ENCODE measurements at regions not wholly inside any gene's neighbourhood (a gene's known extent, or its start where the extent isn't known, plus 50 kb on each side); places are given as distances from the start of the nearest gene placed in this dataset.

DNA sequence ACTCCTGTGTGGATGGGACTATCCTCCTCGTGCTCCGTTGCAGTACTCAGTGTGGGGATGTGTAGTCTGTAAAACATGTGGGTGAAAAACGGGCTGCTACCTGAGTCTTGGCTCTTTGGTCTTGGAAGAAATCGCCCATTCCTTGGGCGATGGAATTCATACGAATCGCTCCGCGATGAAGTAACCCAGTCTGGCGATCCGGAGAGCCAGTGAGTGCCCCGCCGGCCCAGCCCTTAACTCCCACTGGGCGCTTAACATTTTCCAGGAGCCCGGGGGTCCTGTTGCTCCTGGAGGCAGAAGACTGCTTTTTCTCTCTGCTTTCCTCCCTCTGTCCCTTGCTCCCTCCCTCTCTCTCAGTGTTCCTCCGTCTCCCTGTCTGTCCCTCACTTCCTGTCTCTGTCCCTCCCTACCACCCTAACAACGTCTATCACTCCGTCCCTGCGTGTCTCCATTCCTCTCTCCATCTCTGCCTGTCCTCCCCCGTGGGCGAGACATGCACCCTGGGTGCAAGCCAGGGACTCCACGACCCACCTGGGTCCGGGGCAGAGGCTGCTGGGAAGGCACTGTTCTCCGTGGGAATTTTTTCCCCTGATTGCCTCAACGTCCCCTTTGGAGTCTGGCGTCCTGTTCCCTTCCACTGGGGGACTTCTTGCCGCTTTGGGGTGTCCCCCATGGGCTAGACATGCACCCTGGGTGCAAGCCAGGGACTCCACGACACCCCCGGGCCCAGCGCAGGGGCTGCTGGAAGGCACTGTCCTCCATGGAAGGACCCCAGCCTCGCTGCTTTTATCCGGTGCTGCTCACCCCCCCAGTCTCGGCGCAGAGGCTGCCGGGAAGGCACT is 188.6 kb downstream of the ALG10 start:
- DNase-seq (ENCODE audit: low spot score): no peak
- in situ Hi-C loops (cut with MboI; ENCODE audit: low sequenced_read_pairs, unreplicated experiment): loop anchor here (10.0 kb wide), 1 partner anchor 86 kb away; no protein-coding TSS in a partner anchor
- TF ChIP-seq, protein P1, sequence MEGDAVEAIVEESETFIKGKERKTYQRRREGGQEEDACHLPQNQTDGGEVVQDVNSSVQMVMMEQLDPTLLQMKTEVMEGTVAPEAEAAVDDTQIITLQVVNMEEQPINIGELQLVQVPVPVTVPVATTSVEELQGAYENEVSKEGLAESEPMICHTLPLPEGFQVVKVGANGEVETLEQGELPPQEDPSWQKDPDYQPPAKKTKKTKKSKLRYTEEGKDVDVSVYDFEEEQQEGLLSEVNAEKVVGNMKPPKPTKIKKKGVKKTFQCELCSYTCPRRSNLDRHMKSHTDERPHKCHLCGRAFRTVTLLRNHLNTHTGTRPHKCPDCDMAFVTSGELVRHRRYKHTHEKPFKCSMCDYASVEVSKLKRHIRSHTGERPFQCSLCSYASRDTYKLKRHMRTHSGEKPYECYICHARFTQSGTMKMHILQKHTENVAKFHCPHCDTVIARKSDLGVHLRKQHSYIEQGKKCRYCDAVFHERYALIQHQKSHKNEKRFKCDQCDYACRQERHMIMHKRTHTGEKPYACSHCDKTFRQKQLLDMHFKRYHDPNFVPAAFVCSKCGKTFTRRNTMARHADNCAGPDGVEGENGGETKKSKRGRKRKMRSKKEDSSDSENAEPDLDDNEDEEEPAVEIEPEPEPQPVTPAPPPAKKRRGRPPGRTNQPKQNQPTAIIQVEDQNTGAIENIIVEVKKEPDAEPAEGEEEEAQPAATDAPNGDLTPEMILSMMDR (IDR thresholded peaks at IDR 0.05; ENCODE audit: borderline replicate concordance, control extremely low read depth, extremely low read depth, insufficient read depth, missing control alignments): no peak

DNA sequence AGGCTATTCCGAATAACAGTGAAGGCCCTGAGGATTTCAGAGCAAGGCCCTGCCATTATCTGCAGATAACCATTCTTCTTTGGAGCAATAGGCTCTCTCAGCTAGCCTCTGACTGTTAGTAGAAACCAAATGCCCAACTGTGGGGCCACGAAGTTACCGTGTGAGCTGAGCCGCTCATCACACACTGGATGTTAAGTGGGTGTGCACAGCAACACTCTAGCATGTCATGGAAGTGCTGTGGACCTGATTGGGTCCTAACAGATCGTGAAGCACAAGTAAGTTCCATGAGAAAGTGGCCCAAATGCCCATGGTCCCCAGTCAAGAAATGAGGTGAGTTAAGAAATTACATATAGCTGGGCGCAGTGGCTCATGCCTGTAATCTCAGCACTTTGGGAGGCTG is 190.4 kb downstream of the ALG10 start:
- DNase-seq (ENCODE audit: low spot score): no peak
- TF ChIP-seq, protein P1 (IDR thresholded peaks at IDR 0.05; ENCODE audit: borderline replicate concordance, control extremely low read depth, extremely low read depth, insufficient read depth, missing control alignments): no peak
- in situ Hi-C loops (cut with MboI; ENCODE audit: low sequenced_read_pairs, unreplicated experiment): loop anchor here (10.0 kb wide), 1 partner anchor 88 kb away; no protein-coding TSS in a partner anchor

DNA sequence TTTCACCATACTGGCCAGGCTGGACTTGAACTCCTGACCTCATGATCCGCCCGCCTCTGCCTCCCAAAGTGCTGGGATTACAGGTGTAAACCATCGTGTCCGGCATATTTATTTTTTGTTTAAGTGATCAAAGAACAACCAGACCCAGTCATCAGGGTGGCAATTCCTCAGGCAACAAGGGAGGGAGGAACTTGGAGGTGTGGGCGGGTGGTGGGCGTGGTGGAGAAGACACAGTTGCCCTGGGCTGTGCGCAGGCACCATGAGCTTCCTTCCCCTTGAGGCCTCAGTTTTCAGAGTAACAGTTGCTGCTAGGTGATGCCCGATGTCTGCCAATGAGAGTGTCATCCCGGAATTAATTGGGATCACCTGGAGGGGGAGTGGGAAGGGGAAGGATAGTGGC is 191.7 kb downstream of the ALG10 start:
- in situ Hi-C loops (cut with MboI; ENCODE audit: low sequenced_read_pairs, unreplicated experiment): loop anchor here (10.0 kb wide), 1 partner anchor 89 kb away; no protein-coding TSS in a partner anchor
- DNase-seq (ENCODE audit: low spot score): no peak
- TF ChIP-seq, protein P1 (IDR thresholded peaks at IDR 0.05; ENCODE audit: borderline replicate concordance, control extremely low read depth, extremely low read depth, insufficient read depth, missing control alignments): no peak

DNA sequence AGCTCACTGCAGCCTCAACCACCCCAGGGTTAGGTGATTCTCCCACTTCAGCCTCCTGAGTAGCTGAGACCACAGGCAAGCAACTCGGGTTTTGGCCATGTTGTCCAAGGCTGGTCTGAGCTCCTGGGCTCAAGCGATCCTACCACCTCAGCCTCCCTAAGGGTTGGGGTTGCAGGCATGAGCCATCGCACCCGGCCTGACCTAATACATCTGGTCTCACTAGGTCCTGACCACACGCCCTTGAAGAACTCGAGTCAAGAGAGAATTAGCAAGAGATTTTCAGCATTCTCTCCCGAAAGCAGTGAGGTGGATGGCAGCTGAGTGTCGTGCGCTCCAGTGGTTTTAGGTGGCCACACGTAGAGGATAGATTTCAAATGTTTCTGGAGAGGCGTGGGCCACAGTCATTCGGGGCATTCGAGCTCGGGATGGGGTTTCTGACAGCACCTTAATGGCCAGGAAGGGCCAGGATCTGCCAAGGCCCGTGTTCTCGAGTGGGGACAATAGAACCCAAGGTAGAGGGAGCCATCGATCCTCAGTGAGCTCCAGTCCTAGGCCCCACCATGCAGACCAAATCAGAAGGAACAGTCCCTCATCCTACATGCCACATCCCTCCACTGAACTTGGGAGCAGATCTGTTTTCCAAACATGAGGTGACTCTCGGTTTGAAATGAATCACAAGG is 193.1 kb downstream of the ALG10 start:
- no peak for DNase-seq (ENCODE audit: low spot score)
- in situ Hi-C loops (cut with MboI; ENCODE audit: low sequenced_read_pairs, unreplicated experiment): loop anchor here (10.0 kb wide), 1 partner anchor 91 kb away; no protein-coding TSS in a partner anchor
- TF ChIP-seq, protein P1 (IDR thresholded peaks at IDR 0.05; ENCODE audit: borderline replicate concordance, control extremely low read depth, extremely low read depth, insufficient read depth, missing control alignments): no peak

DNA sequence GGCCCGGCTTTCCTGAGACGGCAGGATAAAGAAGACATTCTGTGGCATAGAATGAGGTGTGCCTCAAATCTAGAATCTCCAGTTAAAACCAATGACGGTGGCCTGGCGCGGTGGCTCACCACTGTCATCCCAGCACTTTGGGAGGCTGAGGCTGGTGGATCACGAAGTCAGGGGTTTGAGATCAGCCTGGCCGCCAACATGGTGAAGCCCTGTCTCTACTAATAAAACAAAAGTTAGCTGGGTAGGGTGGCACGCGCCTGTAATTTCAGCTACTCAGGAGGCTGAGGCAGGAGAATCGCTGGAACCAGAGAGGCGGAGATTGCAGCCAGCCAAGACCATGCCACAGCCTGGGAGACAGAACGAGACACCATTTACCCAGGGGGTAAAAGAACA is 193.6 kb downstream of the ALG10 start:
- TF ChIP-seq, protein P1 (IDR thresholded peaks at IDR 0.05; ENCODE audit: borderline replicate concordance, control extremely low read depth, extremely low read depth, insufficient read depth, missing control alignments): no peak
- DNase-seq (ENCODE audit: low spot score): no peak
- in situ Hi-C loops (cut with MboI; ENCODE audit: low sequenced_read_pairs, unreplicated experiment): loop anchor here (10.0 kb wide), 1 partner anchor 91 kb away; no protein-coding TSS in a partner anchor

DNA sequence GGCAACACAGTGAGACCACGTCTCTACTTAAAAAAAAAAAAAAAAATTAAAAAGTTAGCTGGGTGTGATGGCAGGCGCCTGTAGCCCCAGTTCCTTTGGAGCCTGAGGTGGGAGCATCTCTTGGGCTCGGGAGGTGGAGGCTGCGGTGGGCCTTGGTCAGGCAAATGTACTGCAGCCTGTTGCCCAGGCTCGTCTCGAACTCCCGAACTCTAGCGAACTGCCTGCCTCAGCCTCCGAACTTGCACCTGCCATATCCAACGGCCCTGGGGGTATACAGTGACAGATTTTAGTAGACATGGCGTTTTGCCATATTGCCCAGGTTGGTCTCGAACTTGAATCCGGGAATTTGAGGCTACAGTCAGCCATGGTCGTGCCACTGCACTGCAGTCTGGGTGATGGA is 195.4 kb downstream of the ALG10 start:
- TF ChIP-seq, protein P1 (IDR thresholded peaks at IDR 0.05; ENCODE audit: borderline replicate concordance, control extremely low read depth, extremely low read depth, insufficient read depth, missing control alignments): no peak
- no peak for DNase-seq (ENCODE audit: low spot score)
- in situ Hi-C loops (cut with MboI; ENCODE audit: low sequenced_read_pairs, unreplicated experiment): loop anchor here (10.0 kb wide), 1 partner anchor 93 kb away; no protein-coding TSS in a partner anchor
